Activated naive CD4-positive, alpha-beta T cell treated with anti-CD3 and anti-CD28 coated beads, Interleukin-2, amount 50 U/mL, for 72 hours (primary cell): ENCODE measurements at regions not wholly inside any gene's neighbourhood (a gene's known extent, or its start where the extent isn't known, plus 50 kb on each side); places are given as distances from the start of the nearest gene placed in this dataset.

Experiments used
- ATAC-seq, 2 donors: fragments of 150-1000 bp; cut with Tn5 transposase; 2 replicates each; pipeline ENCODE4 v1.10.0; 2021; ENCODE audit warnings: mild to moderate bottlenecking in 2 of 2, moderate library complexity in 2 of 2
- DNase-seq, 2 donors: peaks; one replicate each; pipeline ENCODE4 v3.0.0; 2021 to 2022; ENCODE audit warnings: low spot score in 2 of 2
- H3K27ac Mint-ChIP-seq, 2 donors: one replicate each; pipeline ENCODE4 v1.8.0; 2022; ENCODE audit warnings: mild to moderate bottlenecking in 2 of 2, mixed read lengths in 2 of 2
- H3K36me3 Mint-ChIP-seq, 2 donors: one replicate each; pipeline ENCODE4 v1.8.0; 2022; ENCODE audit warnings: mixed read lengths in 2 of 2
- H3K9me3 Mint-ChIP-seq, 2 donors: one replicate each; pipeline ENCODE4 v1.8.0; 2022; ENCODE audit warnings: mixed read lengths in 2 of 2

DNA sequence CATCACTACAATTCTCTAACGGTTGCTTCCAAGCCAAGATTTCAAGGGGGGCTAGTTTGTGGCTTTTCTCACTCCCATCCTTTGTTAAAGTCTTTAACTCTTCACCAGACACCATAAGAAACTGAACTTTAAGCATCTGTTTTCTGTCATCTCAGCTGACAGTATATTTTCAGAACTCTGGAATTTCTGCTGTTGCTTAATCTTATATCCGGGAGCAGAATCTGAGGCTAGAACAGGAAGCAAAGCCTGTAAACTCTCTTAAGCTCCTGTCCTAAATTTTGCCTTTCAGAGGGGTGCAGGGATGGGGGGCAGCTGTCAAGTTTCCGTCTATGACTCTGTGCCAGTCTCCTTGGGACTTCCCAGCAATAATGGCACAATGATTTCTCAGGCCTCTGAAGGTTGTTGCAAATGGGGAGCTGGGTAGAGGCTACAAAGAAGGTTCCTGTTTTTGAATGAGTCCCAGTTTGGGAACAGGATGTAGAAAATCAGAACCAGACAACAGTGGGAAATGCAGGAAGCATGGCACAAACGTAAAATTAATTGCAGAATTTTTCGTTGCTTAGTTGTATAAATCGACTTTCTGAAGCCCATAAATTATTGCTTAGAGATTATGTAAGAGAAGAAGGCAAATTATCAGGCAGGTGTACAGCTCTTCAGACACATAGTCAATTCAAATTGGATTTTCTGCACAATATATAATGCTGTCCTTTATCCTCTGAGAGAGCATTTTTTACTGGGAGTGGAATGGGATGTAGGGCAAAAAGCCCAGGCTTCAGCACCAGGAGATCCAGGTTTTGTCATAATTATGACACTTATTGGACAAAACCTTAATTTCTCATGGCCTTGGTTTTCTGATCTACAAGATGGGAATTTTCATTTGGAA lies 430.9 kb downstream of the DMAC1 start:
- H3K36me3 Mint-ChIP-seq: no peaks in the 10 kb centered on the region
- H3K9me3 Mint-ChIP-seq: no peaks in the 10 kb centered on the region

DNA sequence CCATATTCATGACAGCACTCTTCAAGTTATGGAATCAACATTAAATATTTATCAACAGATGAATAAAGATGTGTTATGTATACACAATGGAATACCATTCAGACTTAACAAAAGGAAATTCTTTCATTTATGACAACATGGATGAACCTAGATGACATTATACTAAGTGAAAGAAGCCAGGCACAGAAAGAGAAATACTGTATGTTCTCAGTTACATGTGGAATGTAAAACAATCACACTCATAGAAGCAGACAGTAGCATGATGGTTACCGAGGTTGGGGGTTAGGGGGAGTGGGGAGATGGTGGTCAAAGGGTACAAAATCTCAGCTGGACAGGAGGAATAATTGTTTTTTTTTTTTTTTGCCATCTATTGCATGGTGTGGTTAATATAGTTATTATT lies 431.9 kb downstream of the DMAC1 start:
- H3K36me3 Mint-ChIP-seq: no peaks in the 10 kb centered on the region
- no peak overlapping the region for H3K27ac Mint-ChIP-seq
- no peaks in the 10 kb centered on the region for H3K9me3 Mint-ChIP-seq
- ATAC-seq: no peak
- DNase-seq: no peak

More for the DNA sequence above, 430.9 kb downstream of the DMAC1 start:
- H3K27ac Mint-ChIP-seq: no peak overlapping the region
- ATAC-seq (no peak), DNase-seq (no peak)

DNA sequence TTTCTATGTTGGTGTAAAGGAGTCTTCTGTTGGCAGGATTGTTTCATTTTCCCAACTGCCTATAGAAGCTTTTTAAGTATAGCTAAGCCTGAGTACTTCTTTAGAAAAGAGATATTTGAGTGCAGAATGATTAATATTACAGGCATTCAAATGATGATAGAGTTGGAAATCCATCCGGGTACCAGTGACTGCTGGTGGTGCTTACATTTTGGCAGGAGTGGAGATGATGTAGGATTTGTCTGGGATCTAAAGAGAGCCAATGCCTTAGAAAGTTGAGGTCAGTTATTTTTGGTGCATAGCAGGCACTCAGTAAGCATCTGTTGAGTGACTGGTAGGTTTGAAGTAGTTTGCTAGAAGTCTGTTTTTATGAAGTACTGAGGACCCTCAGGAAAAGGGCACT lies 433.5 kb downstream of the DMAC1 start:
- H3K27ac Mint-ChIP-seq: no peak overlapping the region
- H3K36me3 Mint-ChIP-seq: no peaks in the 10 kb centered on the region
- DNase-seq (no peak), ATAC-seq (no peak)
- H3K9me3 Mint-ChIP-seq: no peaks in the 10 kb centered on the region

DNA sequence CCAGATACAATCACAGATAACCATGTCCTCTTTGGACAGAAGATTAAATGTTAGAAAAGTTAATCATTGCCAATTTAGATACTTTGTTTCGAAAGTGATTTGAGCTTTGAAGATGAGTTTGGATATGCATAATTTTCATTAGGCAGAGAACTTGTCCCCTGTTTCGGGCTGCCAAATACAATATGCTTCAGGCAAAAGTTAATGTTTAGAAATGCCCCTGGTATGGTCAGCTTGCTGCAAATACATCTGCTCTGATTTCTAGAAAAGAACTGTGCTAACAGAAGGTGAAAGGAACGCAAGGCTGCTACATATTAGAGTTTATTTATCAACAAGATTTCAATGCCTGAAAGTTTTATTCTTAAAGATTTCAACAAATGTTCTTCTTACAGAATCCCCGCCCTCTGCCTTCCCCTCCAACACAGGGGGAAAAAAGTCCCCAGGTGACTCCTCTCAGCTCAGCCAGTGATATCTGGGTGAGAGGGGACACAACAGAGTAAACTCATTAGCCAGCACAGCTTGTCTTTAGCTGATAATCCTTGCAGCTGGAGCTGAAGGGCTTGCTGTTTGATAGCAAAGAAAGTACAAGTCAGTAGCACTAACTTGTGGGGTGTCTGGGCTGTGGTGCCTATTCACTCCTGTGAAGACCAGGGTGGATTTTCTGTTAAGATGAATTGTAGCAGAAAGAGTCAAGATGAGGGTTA lies 435.7 kb downstream of the DMAC1 start:
- Mint-ChIP-seq H3K9me3 (no peaks in the 10 kb centered on the region), H3K27ac (no peak overlapping the region), H3K36me3 (no peaks in the 10 kb centered on the region)
- no peak for ATAC-seq
- no peak for DNase-seq

DNA sequence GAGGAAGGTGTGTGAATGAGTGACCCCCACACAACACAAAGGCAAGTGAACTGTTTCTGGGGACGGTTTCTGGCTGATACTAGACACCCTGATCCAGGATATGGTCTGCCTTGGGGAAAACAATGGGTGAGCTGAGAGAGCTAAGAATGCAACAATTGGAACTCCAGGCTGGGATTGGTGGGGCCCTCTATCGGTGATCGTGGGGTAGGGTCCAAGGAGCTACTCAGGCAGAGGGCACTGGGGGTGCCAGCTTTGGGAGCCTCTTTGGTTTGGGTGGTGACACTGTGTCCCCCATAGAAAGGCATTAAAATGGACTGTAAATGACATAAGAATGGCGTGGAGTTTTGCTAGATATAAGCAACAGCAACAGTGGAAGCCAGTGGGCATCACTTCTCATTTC lies 439.1 kb downstream of the DMAC1 start:
- ATAC-seq (no peak), DNase-seq (no peak)
- Mint-ChIP-seq H3K27ac (no peak overlapping the region), H3K9me3 (no peaks in the 10 kb centered on the region), H3K36me3 (no peaks in the 10 kb centered on the region)

DNA sequence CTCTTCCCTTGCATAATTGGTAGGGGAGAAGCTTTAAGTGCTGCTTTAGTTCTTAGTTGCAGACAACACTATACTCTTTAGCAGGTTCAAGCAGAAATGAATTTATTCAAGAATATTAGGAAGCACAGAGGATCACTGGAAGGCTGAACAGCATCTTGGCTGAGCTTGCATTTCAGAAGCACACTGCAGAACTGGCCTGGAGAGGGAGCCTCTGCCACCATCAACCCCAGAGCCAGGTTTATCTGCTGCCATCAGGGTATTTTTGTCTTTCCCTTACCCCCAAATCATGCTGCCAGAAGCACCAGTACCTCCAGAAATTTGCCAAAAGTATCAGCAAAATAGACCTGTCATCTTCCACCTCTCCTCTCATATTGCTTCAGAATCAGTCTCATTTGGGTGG lies 440.7 kb downstream of the DMAC1 start:
- no peaks in the 10 kb centered on the region for H3K9me3 Mint-ChIP-seq
- no peak for DNase-seq
- ATAC-seq: no peak
- H3K36me3 Mint-ChIP-seq: no peaks in the 10 kb centered on the region
- no peak overlapping the region for H3K27ac Mint-ChIP-seq

DNA sequence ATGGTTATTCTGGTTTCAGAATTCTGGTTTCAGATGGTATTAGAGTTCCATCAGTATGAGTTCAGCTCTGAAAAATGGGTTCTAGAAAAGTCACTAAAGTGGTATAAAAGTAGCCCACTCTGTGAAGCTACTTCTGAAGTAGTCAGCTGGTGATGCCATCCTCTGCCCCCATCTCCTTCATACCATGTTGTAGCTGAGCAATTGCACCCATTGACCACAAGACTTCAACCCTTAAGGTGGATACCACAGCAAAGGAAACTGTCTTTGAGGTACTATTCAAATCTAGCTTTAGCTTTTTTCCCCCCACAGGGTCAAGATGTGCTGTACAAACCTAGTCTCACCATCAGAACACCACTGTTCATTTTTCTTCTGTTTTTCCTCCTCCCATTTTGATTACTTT lies 444.9 kb downstream of the DMAC1 start:
- H3K9me3 Mint-ChIP-seq: peaks cover 3 to 4% of the 10 kb centered on the region in 2 donors
- no peak for ATAC-seq
- H3K27ac Mint-ChIP-seq: no peak overlapping the region
- DNase-seq: no peak
- peaks cover 3 to 4% of the 10 kb centered on the region in 2 donors for H3K36me3 Mint-ChIP-seq

DNA sequence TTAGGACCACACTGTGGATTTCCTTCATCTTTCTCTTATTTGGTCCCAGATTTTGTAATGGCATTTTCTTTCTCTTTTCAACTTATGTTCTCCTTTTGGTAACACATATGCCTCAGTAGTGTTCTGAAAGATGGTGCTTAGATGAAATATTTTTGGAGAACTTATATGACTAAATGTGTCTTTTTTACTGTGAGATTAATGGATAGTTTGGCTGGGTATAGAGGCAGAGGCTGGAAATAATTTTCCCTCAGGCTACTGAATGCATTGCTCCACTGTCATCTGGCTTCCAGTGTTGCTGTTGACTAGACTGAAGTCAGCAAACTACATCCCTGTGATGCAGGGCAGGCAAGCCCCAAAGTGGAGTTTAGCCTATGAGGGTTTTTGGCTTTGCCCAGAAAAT lies 450.9 kb downstream of the DMAC1 start:
- Mint-ChIP-seq H3K36me3 (peaks cover 4 to 14% of the 10 kb centered on the region in 2 donors), H3K27ac (no peak overlapping the region), H3K9me3 (peaks cover 10 to 13% of the 10 kb centered on the region in 2 donors)
- DNase-seq (no peak), ATAC-seq (no peak)

DNA sequence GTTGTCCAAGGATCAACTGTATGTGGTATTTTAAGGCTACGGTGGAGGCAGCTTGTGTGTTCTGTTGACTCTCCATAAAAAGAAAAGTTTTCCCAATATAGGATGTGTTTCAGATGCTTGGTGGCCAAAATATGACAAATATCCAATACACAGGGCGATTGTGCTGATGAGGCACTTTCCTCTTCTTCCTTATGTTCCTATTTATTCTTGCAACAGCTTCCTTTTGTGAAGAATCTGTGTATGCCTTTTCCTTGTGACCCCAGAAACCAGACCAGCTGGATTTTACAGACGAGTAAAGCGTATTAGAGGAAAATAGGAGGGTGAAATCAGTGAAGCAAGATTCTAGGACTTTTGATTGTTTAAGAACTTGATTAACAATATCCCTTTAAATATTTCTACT lies 452.0 kb downstream of the DMAC1 start:
- no peak overlapping the region for H3K27ac Mint-ChIP-seq

DNA sequence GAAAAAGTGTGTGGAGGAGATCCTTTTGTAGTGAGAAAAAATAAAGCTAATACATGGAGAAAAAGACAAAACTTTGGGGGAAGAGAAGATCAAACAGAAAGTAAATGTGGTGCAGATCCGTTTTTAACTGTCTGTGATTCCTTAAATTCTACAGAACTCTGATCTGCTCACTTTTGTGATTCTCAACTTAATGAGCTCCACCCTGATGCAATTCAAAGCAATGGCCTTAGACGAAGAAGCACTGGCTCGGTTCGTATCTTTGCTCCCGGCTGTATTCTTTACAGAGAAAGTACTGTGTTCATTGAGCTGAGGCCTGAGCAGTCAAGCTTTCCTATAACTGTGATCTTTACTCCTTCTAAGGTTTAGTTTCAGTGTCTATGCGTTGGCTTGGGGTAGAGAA lies 453.4 kb downstream of the DMAC1 start:
- peaks cover 4 to 14% of the 10 kb centered on the region in 2 donors for H3K36me3 Mint-ChIP-seq
- peaks cover 10 to 13% of the 10 kb centered on the region in 2 donors for H3K9me3 Mint-ChIP-seq
- H3K27ac Mint-ChIP-seq: no peak overlapping the region
- no peak for ATAC-seq
- no peak for DNase-seq

More for the DNA sequence above, 452.0 kb downstream of the DMAC1 start:
- Mint-ChIP-seq H3K9me3 (peaks cover 10 to 13% of the 10 kb centered on the region in 2 donors), H3K36me3 (peaks cover 4 to 14% of the 10 kb centered on the region in 2 donors)
- ATAC-seq (no peak), DNase-seq (no peak)

DNA sequence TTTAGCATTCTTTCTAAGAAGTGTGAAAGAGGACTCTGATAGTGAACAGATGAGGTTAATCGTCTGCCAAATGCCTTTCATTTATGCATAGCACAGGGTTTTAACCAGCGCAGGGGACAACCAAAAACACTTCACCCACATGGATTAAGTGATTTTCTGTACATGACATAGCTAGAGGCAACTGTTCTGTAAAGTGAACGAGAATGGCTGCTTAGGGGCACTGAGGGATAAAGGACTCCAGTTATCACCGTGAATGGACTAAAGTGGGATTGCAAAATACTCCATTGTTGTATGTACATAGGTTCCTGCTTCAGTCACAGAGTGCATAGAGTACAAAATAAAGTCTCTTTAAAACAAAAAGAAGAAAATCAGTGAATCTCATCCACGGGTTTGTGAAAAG lies 456.8 kb downstream of the DMAC1 start:
- ATAC-seq (no peak), DNase-seq (no peak)
- Mint-ChIP-seq H3K27ac (no peak overlapping the region), H3K36me3 (no peaks in the 10 kb centered on the region), H3K9me3 (peaks cover 0 to 4% of the 10 kb centered on the region in 2 donors)

DNA sequence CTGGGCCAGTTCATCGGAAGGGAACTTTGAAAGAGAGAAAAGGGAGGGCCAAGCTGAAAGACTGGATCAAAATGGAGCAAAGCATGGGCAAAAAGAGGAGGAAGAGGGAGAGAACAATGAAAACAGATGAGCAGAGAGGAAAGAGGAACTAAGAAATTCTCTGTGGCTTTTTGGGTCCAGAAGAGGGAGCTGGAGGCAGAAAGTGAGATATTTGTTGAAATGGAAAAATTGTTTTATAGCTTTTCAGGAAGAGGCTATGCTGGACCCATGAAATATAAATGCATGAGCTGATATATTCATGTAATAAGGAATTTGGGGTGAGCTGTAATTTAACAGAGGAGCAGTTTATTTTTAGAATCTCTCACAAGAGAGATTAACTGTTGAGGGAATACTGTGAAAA lies 457.3 kb downstream of the DMAC1 start:
- Mint-ChIP-seq H3K9me3 (peaks cover 0 to 4% of the 10 kb centered on the region in 2 donors), H3K27ac (no peak overlapping the region), H3K36me3 (no peaks in the 10 kb centered on the region)
- DNase-seq (no peak), ATAC-seq (no peak)

DNA sequence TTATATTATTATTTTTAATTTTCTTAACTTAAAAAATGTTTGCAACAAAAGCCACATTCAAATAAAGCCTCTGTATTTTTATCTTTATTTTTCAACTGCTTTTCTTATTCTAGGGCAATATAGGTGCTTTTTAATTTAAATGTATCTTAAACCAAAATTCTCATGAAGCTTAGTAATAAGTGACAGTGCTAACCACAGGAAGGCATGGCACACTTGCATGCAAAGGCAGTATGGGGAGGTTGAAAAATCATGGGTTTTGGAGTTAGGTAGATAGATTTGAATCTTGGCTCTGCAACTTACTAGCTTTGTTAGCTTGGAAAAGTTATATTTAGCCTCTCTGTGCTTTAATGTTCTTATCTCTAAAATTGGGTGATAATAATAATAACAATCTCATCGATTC lies 458.0 kb downstream of the DMAC1 start:
- Mint-ChIP-seq H3K27ac (no peak overlapping the region), H3K9me3 (peaks cover 0 to 4% of the 10 kb centered on the region in 2 donors), H3K36me3 (no peaks in the 10 kb centered on the region)
- ATAC-seq (no peak), DNase-seq (no peak)

DNA sequence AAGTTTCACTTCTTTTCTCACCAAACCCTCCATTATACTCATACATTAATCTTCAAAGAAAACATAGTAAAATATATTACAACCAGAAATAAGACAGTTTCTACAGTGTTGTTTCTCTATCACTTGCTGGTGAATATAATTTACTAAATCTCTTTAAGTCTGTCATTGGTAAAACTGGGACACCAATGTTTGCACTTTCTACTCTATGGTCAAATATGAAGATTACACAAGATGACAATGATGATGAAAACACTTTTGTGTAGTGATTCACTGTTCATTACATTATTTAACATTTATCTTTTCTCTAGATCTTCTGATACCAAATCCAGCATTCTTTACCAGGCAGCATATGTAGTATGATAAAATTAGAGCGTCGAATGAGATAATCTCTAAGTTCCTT lies 459.1 kb downstream of the DMAC1 start:
- Mint-ChIP-seq H3K36me3 (no peaks in the 10 kb centered on the region), H3K9me3 (peaks cover 0 to 4% of the 10 kb centered on the region in 2 donors), H3K27ac (no peak overlapping the region)
- DNase-seq (no peak), ATAC-seq (no peak)

DNA sequence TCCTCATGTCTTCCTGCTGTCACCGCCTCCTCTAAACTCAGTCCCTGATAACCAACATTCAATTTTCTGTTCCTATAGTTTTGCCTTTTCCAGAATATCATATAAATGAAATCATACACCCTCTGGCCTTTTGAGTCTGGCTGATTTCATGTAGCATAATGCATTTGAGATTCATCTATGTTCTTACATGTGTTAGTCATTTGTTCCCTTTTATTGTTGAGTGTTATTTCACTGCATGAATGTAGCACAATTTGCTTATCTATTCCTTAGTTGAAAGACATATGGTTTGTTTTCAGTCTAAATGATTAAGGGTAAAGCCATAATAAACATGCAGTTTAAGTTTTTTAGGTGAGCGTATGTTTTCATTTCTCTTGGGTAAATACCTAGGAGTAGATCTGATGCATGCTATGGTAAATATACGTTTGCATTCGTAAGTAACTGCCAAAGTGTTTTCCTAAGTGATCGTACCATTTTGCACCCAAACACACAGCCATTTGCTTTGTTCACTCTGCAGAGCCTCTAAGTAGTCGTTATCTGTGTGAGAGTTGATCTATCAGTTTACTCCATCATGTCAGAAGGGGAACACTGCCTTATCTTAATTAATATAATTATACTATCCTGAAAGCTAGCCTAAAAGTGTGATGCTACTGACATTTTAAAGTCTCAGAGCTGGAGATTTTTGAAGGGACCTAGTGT lies 460.8 kb downstream of the DMAC1 start:
- DNase-seq (no peak), ATAC-seq (no peak)
- H3K36me3 Mint-ChIP-seq: no peaks in the 10 kb centered on the region
- no peak overlapping the region for H3K27ac Mint-ChIP-seq
- no peaks in the 10 kb centered on the region for H3K9me3 Mint-ChIP-seq

DNA sequence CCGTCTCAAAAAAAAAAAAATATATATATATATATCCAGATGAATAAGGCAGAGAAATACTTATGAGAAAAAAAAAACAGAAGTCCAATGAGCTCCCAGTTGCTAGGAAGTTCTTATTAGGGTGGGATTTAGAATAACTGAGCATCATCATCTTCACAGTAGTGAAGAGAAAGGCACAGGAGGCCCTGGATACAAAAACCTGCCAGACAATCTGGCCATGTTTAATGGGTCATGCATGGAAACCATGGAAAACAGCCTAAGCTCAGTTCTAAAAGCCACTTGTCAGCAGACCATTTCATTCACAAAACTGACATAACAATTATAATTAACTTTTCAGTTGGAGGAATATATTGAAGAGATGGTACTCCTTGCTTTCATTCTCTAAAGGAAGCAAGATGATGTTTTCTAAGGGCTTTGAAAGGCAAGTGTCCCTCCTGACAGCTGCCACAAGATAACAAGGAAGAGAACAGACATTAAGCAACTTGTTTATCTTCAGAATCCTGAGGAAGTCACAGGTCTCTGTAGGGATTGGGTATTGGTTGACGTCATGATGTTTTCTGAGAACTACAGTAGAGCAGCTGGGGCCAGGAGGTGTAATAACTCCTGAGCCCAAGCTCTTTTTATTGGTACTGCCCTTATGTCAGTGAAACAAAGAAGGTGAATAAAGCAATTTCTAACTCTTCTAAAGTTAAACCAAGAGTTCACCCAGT lies 463.1 kb downstream of the DMAC1 start:
- no peak overlapping the region for H3K27ac Mint-ChIP-seq
- no peaks in the 10 kb centered on the region for H3K9me3 Mint-ChIP-seq
- H3K36me3 Mint-ChIP-seq: no peaks in the 10 kb centered on the region
- ATAC-seq: no peak
- DNase-seq: no peak

DNA sequence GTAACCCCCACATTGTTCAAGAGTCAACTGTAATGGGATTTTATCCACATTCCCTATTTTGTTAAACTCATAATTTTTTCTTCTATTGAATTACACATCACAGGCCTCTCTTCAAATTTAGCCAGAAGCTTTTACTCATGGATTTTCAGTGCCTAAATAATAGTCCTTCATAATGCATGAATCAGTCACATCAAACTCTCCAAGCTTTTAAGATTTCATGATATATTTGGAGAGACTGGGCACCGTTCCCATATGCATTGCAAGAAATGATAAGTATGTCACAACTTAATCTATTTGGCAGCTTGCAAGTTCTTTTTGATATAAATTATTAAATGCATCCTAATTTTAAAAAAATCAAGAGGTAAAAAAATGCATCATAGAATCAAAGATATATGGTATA lies 465.9 kb downstream of the DMAC1 start:
- Mint-ChIP-seq H3K9me3 (no peaks in the 10 kb centered on the region), H3K36me3 (no peaks in the 10 kb centered on the region), H3K27ac (no peak overlapping the region)
- DNase-seq (no peak), ATAC-seq (no peak)
